Ishikawa (cell line): ENCODE measurements at regions not wholly inside any gene's neighbourhood (a gene's known extent, or its start where the extent isn't known, plus 50 kb on each side); places are given as distances from the start of the nearest gene placed in this dataset.

Experiments
- CEBPB ChIP-seq: IDR thresholded peaks from 2 replicates; pipeline ENCODE4 v1.6.1; 2012
- CREB1 ChIP-seq: IDR thresholded peaks from 2 replicates; pipeline ENCODE4 v1.6.1; 2012; ENCODE audit warnings: low read depth
- EGR1 ChIP-seq: IDR thresholded peaks from 2 replicates; pipeline ENCODE4 v1.6.1; 2012
- EP300 ChIP-seq: IDR thresholded peaks from 2 replicates; pipeline ENCODE4 v1.6.1; 2012; ENCODE audit warnings: borderline replicate concordance
- FOXM1 ChIP-seq: IDR thresholded peaks from 2 replicates; pipeline ENCODE4 v1.6.1; 2012; ENCODE audit warnings: low read depth, borderline replicate concordance
- MAX ChIP-seq: IDR thresholded peaks from 2 replicates; pipeline ENCODE4 v1.6.1; 2012
- NFIC ChIP-seq: IDR thresholded peaks from 2 replicates; pipeline ENCODE4 v1.6.1; 2012
- RAD21 ChIP-seq: IDR thresholded peaks from 2 replicates; pipeline ENCODE4 v1.6.1; 2012; ENCODE audit warnings: low read depth
- REST ChIP-seq: IDR thresholded peaks from 2 replicates; pipeline ENCODE4 v1.6.1; 2012; ENCODE audit warnings: low read depth, mild to moderate bottlenecking
- TAF1 ChIP-seq: IDR thresholded peaks from 2 replicates; pipeline ENCODE4 v1.6.1; 2012; ENCODE audit warnings: low read depth, mild to moderate bottlenecking
- TCF12 ChIP-seq: IDR thresholded peaks from 2 replicates; pipeline ENCODE4 v1.6.1; 2012; ENCODE audit warnings: low read depth
- TEAD4 ChIP-seq: IDR thresholded peaks from 2 replicates; pipeline ENCODE4 v1.6.1; 2012
- USF1 ChIP-seq: IDR thresholded peaks from 2 replicates; pipeline ENCODE4 v1.6.1; 2012
- YY1 ChIP-seq: IDR thresholded peaks from 2 replicates; pipeline ENCODE4 v1.6.1; 2012; ENCODE audit warnings: low read depth
- ZBTB7A ChIP-seq: IDR thresholded peaks from 2 replicates; pipeline ENCODE4 v1.6.1; 2012; ENCODE audit warnings: low read depth

- TF ChIP-seq TAF1 (no peak), REST (no peak), MAX (no peak), CREB1 (no peak), NFIC (no peak), EGR1 (no peak), YY1 (no peak), RAD21 (no peak), CEBPB (no peak), USF1 (no peak), EP300 (no peak)
Measured at GRCh38 chr10:93190372-93190771, 116.7 kb downstream of the CYP26A1 start.

- no peak for TF ChIP-seq CEBPB
- no peak for TF ChIP-seq CREB1
- no peak for TF ChIP-seq TAF1
- no peak for TF ChIP-seq YY1
- no peak for TF ChIP-seq TEAD4
- no peak for TF ChIP-seq NFIC
- TF ChIP-seq EP300: no peak
- TF ChIP-seq FOXM1: no peak
- no peak for TF ChIP-seq EGR1
- TF ChIP-seq ZBTB7A: no peak
- TF ChIP-seq RAD21: no peak
- TF ChIP-seq REST: no peak
- TF ChIP-seq TCF12: no peak
- no peak for TF ChIP-seq MAX
- no peak for TF ChIP-seq USF1
Measured at GRCh38 chr10:93193906-93194305, 120.2 kb downstream of the CYP26A1 start.

- TF ChIP-seq FOXM1 (no peak), NFIC (no peak), TEAD4 (no peak), USF1 (no peak), ZBTB7A (no peak), YY1 (no peak), RAD21 (no peak), REST (no peak), EP300 (no peak), TAF1 (no peak), MAX (no peak), EGR1 (no peak), CEBPB (no peak), TCF12 (no peak), CREB1 (no peak)
Measured at GRCh38 chr10:93198401-93199131, 124.9 kb downstream of the CYP26A1 start.
